HG02678 (cell line): ENCODE measurements at regions not wholly inside any gene's neighbourhood (a gene's known extent, or its start where the extent isn't known, plus 50 kb on each side); places are given as distances from the start of the nearest gene placed in this dataset.
"Not testable (repeated sequence)": the region's sequence is repeated elsewhere in the genome, so short reads cannot be mapped to it uniquely, and the experiment has no call there.

Experiments
- ATAC-seq: cut with Tn5 transposase; IDR thresholded peaks from one replicate; pipeline ENCODE4 v1.9.1; 2021; ENCODE audit warnings: mild to moderate bottlenecking, moderate library complexity; ENCODE audit not compliant: unreplicated experiment

DNA sequence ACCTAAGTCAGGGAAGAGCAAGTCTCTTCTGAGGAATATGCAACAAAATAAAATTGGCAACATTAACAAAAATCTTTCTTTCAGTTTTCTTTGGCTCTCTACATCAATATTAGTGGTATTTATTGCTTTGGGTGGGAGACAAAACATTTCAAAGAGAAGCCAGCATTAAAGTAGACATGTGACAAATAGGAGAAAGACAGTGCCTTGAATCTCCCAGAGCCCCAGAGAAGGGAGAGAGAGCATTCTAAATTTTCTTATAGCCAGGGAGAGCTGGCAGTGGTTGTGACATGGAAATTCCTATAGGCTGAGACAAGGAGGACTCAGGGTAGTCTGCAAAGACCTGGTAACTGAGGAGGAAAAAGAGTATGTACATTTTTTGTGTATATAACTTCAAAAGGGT lies 79.4 kb upstream of the NREP start:
- no peak for ATAC-seq

- no peak for ATAC-seq
Observed at GRCh38 chr5:111834926-111835599, 78.1 kb upstream of the NREP start.

DNA sequence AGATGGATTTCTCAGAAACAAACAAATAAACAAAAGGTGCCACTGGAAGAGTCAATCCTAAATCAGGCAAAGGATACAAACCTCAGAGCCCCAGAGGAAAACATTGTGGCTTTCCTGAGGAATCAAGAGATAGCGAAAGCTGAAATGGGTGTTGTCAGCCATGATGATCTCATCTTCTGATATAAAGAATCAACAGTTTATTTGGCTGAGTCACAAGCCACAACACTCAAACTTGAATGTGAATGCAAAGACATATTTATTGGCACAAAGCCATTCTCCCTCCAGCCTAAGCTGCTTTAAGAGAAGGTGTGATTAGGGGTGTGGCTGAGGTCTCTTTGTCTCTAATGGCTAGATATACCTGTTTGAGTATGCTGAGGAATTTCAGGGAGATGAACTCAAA lies 73.3 kb upstream of the NREP start:
- ATAC-seq = no peak

- ATAC-seq = no peak
Observed at GRCh38 chr5:111829701-111830100, 72.7 kb upstream of the NREP start.

- no peak for ATAC-seq
Observed at GRCh38 chr5:111826064-111826463, 69.1 kb upstream of the NREP start.

DNA sequence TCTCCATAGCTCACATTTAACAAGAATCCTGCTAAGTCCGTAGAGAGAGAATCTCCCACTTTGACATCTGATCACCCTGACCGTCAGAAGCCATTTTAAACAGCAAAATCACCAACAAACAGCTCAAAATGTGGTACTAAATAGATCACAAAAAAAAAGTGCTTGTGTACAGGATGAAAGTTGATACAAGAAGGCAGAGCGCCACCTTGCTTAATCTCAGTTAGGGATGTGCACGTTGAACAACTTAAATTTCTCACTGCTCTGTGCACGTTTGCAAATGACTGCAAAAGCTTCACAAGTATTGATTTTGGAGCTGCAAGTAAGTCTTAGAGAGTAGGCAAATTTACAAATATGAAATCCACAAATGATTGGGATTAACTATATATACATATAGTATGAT lies 63.1 kb upstream of the NREP start:
- ATAC-seq = no peak

GRCh38 chr5:111819028-111819427 lies 62.0 kb upstream of the NREP start:
- ATAC-seq = not testable (repeated sequence)

- no peak for ATAC-seq
Observed at GRCh38 chr5:111813537-111813936, 56.5 kb upstream of the NREP start.

DNA sequence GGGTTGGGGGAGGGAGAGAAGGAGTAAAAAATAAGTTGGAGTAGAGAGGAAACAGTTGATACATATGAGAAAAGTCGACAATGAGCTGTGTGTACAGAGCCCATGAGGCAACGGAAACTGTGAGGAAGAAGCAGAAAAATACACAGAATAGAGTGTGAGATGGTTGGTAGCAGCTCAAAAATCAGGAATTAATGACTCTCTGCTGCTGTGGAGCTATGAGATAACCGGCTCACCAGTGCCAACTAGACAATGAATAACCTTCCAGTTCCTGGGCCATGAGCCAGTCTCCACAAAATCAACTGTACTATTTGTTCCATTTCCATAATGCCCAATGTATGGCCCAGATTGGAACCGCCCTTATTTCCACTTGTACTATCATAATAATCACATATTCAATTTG lies 53.1 kb upstream of the NREP start:
- no peak for ATAC-seq
